ENCODE measurements at regions not wholly inside any gene's neighbourhood (a gene's known extent, or its start where the extent isn't known, plus 50 kb on each side); places are given as distances from the start of the nearest gene placed in this dataset.

DNA sequence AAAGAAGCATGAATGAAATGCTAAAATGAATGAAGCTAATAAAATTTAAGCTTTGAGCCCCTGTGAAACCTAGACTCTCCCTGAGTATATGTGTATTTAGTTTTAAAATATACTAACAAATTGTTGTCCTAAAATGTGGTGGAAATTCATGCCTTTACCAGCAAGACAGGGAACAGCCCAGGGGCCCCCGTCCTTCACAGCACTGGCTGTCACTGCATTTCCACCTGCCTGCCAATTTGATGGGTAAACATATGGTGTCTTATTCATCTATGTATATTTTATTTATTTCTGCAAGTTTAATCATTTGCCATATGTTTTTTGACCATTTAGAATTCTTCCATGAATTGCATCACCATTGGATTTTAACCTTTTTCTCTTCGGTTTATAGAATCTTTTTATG is 463.7 kb upstream of the NBEA start:
- Histone ChIP-seq H2AFZ (ENCODE audit: low read depth, low read length) (no peak overlapping the region), H3K4me3 (ENCODE audit: low read length) (no peak overlapping the region), H3K9me3 (ENCODE audit: low read length) (no peaks in the 10 kb centered on the region), H3K36me3 (ENCODE audit: insufficient read depth, low read length) (no peaks in the 10 kb centered on the region), H3K4me1 (ENCODE audit: insufficient read depth, low read length) (no peaks in the 10 kb centered on the region), H3K27me3 (ENCODE audit: insufficient read depth, low read length) (no peaks in the 10 kb centered on the region)

DNA sequence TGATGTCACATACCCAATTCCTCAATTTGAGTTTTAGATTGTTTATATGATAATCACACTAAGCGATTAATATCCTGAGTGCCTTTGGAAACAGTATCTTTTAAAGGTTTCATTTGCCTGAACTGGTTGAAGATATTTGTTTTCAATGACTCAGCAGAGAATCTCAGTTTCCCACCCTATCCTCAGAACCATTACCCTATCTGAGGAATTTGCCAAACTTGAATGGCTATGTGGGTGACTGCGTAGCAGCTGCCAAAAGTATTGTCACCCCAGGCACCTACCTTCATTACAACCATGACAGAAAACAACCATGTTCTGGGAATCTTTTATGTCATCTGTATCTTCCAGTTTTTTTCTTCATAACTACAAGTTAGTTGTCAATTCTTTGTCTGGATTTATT is 440.1 kb upstream of the NBEA start:
- Histone ChIP-seq H3K27me3 (ENCODE audit: insufficient read depth, low read length) (no peaks in the 10 kb centered on the region), H3K9me3 (ENCODE audit: low read length) (no peaks in the 10 kb centered on the region), H3K4me1 (ENCODE audit: insufficient read depth, low read length) (no peaks in the 10 kb centered on the region), H3K4me3 (ENCODE audit: low read length) (no peak overlapping the region), H3K36me3 (ENCODE audit: insufficient read depth, low read length) (no peaks in the 10 kb centered on the region), H2AFZ (ENCODE audit: low read depth, low read length) (no peak overlapping the region)

DNA sequence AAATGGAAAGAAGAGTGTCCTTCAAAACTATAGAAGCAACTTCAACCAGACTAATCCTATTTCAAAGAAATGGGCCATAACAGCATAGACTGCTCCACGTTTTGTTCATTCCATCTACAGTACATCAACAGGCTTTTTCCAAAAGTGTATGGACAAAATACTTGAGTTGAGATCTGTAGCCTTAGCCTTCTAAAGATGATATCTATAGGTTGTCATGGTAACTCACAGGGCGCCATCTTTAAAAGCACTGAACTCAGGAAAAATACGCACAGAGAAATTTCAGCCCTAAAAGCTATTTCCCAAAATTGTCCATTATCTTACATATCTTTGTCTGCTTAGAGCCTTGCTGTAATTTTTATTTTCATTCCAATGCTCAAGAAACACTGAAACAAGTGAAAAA is 439.4 kb upstream of the NBEA start:
- Histone ChIP-seq H3K4me3 (ENCODE audit: low read length) (no peak overlapping the region), H3K36me3 (ENCODE audit: insufficient read depth, low read length) (no peaks in the 10 kb centered on the region), H3K4me1 (ENCODE audit: insufficient read depth, low read length) (no peaks in the 10 kb centered on the region), H2AFZ (ENCODE audit: low read depth, low read length) (no peak overlapping the region), H3K9me3 (ENCODE audit: low read length) (no peaks in the 10 kb centered on the region), H3K27me3 (ENCODE audit: insufficient read depth, low read length) (no peaks in the 10 kb centered on the region)

DNA sequence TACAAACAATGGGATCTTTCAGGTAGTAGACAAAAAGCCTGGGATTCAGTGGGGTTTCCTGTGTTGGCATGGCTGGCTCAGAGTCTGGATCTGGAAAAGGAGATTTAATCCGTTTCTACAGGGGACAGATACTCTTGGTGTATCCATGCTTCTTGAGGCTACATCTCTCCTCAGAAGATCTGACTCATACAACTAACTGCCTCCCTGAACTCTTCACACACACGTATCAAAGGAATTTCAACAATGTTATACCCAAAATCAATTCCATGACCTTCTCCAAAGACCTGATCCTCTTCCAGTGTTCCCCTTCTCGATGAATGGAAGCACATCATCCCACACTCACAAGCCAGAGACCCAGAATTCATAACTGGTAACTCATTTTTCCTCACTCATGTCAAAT is 435.3 kb upstream of the NBEA start:
- no peak overlapping the region for H2AFZ ChIP-seq (ENCODE audit: low read depth, low read length)

DNA sequence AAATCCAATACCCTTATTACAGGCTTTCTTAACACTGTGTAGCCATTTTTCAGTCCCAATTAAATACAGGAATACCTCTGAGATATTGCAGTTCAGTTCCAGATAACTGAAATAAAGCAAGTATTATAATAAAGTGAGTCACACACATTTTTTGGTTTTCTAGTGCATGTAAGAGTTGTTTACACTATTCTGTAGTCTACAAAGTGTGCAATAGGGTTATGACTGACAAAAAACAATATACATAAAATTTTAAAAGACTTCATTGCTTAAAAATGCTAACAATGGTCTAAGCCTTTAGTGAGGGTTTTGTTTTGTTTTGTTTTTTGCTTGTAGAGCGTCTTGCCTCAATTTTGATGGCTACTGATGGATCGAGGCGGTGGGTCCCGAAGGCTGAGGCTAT is 434.4 kb upstream of the NBEA start:
- Histone ChIP-seq H2AFZ (ENCODE audit: low read depth, low read length) (no peak overlapping the region), H3K36me3 (ENCODE audit: insufficient read depth, low read length) (no peaks in the 10 kb centered on the region), H3K4me1 (ENCODE audit: insufficient read depth, low read length) (no peaks in the 10 kb centered on the region), H3K9me3 (ENCODE audit: low read length) (no peaks in the 10 kb centered on the region), H3K27me3 (ENCODE audit: insufficient read depth, low read length) (no peaks in the 10 kb centered on the region), H3K4me3 (ENCODE audit: low read length) (no peak overlapping the region)

More for the DNA sequence above, 435.3 kb upstream of the NBEA start:
- Histone ChIP-seq H3K4me1 (ENCODE audit: insufficient read depth, low read length) (no peaks in the 10 kb centered on the region), H3K9me3 (ENCODE audit: low read length) (no peaks in the 10 kb centered on the region), H3K36me3 (ENCODE audit: insufficient read depth, low read length) (no peaks in the 10 kb centered on the region), H3K27me3 (ENCODE audit: insufficient read depth, low read length) (no peaks in the 10 kb centered on the region), H3K4me3 (ENCODE audit: low read length) (no peak overlapping the region)

DNA sequence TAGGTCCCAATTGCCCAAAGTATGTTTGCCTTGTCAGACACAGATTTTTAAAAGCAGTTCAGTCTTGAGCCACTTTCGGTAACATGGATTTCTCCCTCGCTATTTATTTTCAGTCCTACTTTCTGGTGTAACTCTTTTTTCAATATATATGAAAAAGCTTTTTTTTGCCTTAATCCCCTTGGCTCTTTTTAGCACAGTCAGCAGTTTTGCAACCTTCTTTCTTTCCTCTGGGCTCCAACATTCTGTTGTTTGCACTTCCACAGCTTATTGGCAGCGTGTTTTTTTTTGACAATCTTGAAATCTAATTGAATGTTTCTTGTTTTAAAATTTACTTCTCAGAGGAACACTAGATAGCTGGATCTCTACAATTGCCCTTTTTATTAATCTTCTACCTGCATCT is 429.3 kb upstream of the NBEA start:
- Histone ChIP-seq H2AFZ (ENCODE audit: low read depth, low read length) (no peak overlapping the region), H3K36me3 (ENCODE audit: insufficient read depth, low read length) (no peaks in the 10 kb centered on the region), H3K27me3 (ENCODE audit: insufficient read depth, low read length) (no peaks in the 10 kb centered on the region), H3K9me3 (ENCODE audit: low read length) (no peaks in the 10 kb centered on the region), H3K4me1 (ENCODE audit: insufficient read depth, low read length) (no peaks in the 10 kb centered on the region), H3K4me3 (ENCODE audit: low read length) (no peak overlapping the region)

DNA sequence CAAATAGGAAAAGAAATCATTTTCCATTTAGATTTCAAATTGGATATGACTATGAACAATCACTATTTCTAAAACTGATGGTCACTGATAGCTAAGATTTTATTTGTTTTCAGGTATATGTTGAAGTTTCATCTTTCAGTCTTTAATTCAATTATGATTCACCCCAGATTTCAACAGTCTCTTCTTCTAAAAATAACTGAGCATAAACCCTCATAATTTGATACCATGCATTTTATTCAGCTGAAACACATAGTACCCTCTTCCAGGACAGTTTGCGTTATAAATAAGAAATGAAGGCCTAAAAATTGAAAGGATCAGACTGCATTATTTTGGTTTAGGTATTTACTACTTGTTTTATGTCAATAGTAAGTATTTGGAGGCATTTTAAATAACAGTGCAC is 428.5 kb upstream of the NBEA start:
- Histone ChIP-seq H2AFZ (ENCODE audit: low read depth, low read length) (no peak overlapping the region), H3K27me3 (ENCODE audit: insufficient read depth, low read length) (no peaks in the 10 kb centered on the region), H3K4me1 (ENCODE audit: insufficient read depth, low read length) (no peaks in the 10 kb centered on the region), H3K9me3 (ENCODE audit: low read length) (no peaks in the 10 kb centered on the region), H3K4me3 (ENCODE audit: low read length) (no peak overlapping the region), H3K36me3 (ENCODE audit: insufficient read depth, low read length) (no peaks in the 10 kb centered on the region)

DNA sequence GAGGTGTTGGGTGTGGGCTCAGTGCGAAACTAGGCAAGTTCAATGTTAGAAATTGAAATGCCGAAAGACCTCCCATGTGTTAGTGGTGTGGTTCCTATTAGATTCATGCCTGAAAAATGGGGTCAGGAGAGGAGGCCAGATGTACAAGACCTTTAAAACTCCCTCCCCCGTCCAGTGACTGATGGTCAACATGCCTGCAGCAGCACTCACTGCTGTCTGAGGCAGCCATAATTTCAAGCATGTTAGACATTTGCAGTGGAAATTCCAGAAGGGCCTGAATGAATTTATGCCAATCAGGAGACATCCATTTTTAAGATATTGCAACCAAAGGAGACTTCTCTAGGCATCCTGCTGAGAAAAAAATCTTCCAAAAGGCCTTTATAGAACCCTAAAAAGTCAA is 426.9 kb upstream of the NBEA start:
- H3K36me3 ChIP-seq (ENCODE audit: insufficient read depth, low read length): no peaks in the 10 kb centered on the region

DNA sequence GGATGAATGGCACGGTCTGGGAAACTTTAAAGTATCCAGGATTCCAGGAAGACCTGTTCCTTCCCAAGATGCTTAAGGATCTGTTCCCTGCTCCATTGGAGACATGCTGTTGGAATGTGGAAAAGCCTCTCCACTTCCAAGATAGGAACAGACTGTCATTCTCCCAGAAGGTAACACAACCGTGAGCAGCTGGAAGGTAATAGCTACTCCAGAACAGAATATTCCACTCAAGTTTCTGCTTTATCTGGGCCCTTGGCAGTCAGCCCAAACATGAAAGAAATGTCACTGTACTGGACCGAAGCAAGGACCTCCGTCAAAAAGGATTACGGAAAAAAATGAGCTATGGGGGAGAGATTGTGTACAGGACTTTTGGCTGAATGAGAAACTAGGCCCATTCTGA is 420.9 kb upstream of the NBEA start:
- no peaks in the 10 kb centered on the region for H3K4me1 ChIP-seq (ENCODE audit: insufficient read depth, low read length)
- no peaks in the 10 kb centered on the region for H3K36me3 ChIP-seq (ENCODE audit: insufficient read depth, low read length)
- no peaks in the 10 kb centered on the region for H3K27me3 ChIP-seq (ENCODE audit: insufficient read depth, low read length)
- no peak overlapping the region for H2AFZ ChIP-seq (ENCODE audit: low read depth, low read length)
- H3K4me3 ChIP-seq (ENCODE audit: low read length): no peak overlapping the region
- no peaks in the 10 kb centered on the region for H3K9me3 ChIP-seq (ENCODE audit: low read length)

More for the DNA sequence above, 426.9 kb upstream of the NBEA start:
- Histone ChIP-seq H2AFZ (ENCODE audit: low read depth, low read length) (no peak overlapping the region), H3K4me3 (ENCODE audit: low read length) (no peak overlapping the region), H3K27me3 (ENCODE audit: insufficient read depth, low read length) (no peaks in the 10 kb centered on the region), H3K4me1 (ENCODE audit: insufficient read depth, low read length) (no peaks in the 10 kb centered on the region), H3K9me3 (ENCODE audit: low read length) (no peaks in the 10 kb centered on the region)

DNA sequence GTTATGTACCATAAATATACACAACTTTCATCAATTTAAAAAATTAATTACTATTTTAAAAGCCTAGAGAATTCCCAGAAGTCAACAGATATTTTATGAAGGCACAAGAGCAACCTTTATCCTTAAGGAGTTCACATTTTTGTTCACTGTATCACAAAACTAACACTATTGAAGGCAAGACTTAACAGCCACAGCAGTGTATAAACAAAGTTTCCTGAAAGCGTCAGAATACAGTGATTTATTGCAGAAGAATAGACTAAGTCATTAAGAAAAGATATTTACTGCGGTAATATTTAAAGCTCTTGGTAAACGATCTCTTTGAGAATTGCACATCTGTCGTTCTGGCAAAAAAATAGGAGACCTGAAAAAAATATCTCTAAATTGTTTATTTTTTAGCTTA is 419.3 kb upstream of the NBEA start:
- no peak overlapping the region for H3K4me3 ChIP-seq (ENCODE audit: low read length)
- H3K27me3 ChIP-seq (ENCODE audit: insufficient read depth, low read length): no peaks in the 10 kb centered on the region
- no peaks in the 10 kb centered on the region for H3K9me3 ChIP-seq (ENCODE audit: low read length)
- H3K36me3 ChIP-seq (ENCODE audit: insufficient read depth, low read length): no peaks in the 10 kb centered on the region
- H2AFZ ChIP-seq (ENCODE audit: low read depth, low read length): no peak overlapping the region
- H3K4me1 ChIP-seq (ENCODE audit: insufficient read depth, low read length): no peaks in the 10 kb centered on the region

DNA sequence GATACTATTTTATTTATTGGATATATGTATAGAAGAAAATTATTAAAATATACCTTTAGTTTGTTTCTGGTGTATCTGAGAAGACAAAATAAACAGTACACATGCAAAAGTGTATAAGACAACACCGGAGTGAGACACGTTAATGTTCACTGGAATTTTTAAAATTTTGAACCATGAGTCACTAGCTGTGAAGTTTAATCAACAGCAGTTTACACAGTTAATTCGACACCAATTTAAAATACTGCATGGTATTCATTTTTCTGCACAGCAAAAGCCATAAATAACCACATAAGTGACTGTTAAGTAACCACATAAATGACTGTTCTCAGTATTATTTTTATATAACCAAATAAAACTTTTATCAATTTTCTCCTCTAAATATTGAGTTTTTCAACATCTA is 418.7 kb upstream of the NBEA start:
- H3K36me3 ChIP-seq (ENCODE audit: insufficient read depth, low read length): no peaks in the 10 kb centered on the region
- no peaks in the 10 kb centered on the region for H3K9me3 ChIP-seq (ENCODE audit: low read length)
- H2AFZ ChIP-seq (ENCODE audit: low read depth, low read length): no peak overlapping the region
- H3K27me3 ChIP-seq (ENCODE audit: insufficient read depth, low read length): no peaks in the 10 kb centered on the region
- H3K4me1 ChIP-seq (ENCODE audit: insufficient read depth, low read length): no peaks in the 10 kb centered on the region
- H3K4me3 ChIP-seq (ENCODE audit: low read length): no peak overlapping the region

DNA sequence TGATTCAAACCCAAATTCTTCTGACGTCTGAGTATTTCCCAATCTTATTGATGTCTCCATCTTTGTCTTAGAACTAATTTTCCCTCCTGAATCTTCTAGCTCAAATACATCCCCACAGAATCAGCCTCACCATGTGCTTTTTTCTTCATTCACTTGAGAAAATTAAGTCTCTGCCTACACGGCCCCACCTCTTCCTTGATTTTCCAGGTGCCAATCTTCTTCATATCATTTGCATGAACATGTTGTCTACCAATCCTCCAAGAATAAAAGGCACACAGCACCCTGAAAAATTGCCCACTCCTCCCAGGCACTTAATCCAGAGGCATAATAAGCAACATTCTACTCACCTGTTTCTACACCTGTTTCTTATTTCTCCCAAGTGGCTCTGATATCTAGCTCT is 408.1 kb upstream of the NBEA start:
- Histone ChIP-seq H3K27me3 (ENCODE audit: insufficient read depth, low read length) (no peaks in the 10 kb centered on the region), H3K4me3 (ENCODE audit: low read length) (no peak overlapping the region), H3K36me3 (ENCODE audit: insufficient read depth, low read length) (no peaks in the 10 kb centered on the region), H2AFZ (ENCODE audit: low read depth, low read length) (no peak overlapping the region), H3K9me3 (ENCODE audit: low read length) (no peaks in the 10 kb centered on the region), H3K4me1 (ENCODE audit: insufficient read depth, low read length) (no peaks in the 10 kb centered on the region)

DNA sequence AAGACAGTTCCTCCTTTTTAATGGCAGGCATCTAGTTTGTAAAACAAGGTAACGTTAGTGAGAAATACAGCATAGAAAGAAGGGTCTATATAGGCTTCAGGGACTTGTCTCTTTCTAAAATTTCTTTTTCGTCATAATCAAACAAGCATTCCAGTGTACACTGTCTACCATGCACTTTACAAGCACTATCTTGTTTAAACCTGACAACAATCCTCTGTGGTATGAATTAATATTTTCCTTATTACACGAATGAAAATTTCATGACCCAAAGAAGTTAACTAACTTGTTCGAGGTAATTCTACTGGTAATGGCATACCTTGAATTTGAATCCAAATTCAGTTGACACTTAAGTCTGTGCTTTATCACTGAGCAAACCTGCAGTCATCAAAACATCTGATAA is 399.7 kb upstream of the NBEA start:
- Histone ChIP-seq H3K4me3 (ENCODE audit: low read length) (no peak overlapping the region), H2AFZ (ENCODE audit: low read depth, low read length) (no peak overlapping the region), H3K9me3 (ENCODE audit: low read length) (no peaks in the 10 kb centered on the region), H3K27me3 (ENCODE audit: insufficient read depth, low read length) (no peaks in the 10 kb centered on the region), H3K4me1 (ENCODE audit: insufficient read depth, low read length) (no peaks in the 10 kb centered on the region), H3K36me3 (ENCODE audit: insufficient read depth, low read length) (no peaks in the 10 kb centered on the region)

DNA sequence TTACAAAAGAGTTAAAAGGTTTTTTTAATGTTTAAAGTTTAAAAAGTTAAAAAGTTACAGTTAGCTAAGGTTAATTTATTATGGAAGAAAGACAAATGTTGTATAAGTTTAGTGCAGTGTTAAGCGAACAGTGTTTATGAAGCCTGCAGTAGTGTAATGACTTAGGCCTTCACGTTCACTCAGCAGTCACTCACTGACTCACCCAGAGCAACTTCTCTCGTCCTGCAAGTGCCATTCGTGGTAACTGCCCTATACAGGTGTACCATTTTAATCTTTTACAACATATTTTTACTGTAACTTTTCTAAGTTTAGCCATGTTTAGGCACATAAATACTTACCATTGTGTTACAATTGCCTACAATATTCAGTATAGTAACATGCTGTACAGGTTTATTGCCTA is 398.2 kb upstream of the NBEA start:
- Histone ChIP-seq H3K9me3 (ENCODE audit: low read length) (no peaks in the 10 kb centered on the region), H3K36me3 (ENCODE audit: insufficient read depth, low read length) (no peaks in the 10 kb centered on the region), H3K4me3 (ENCODE audit: low read length) (no peak overlapping the region), H3K27me3 (ENCODE audit: insufficient read depth, low read length) (no peaks in the 10 kb centered on the region), H2AFZ (ENCODE audit: low read depth, low read length) (no peak overlapping the region), H3K4me1 (ENCODE audit: insufficient read depth, low read length) (no peaks in the 10 kb centered on the region)

Data from neuron (in vitro differentiated cells).